ENCODE measurements at regions not wholly inside any gene's neighbourhood (a gene's known extent, or its start where the extent isn't known, plus 50 kb on each side); places are given as distances from the start of the nearest gene placed in this dataset.
"Not testable (repeated sequence)": the region's sequence is repeated elsewhere in the genome, so short reads cannot be mapped to it uniquely, and the experiment has no call there.

- H3K4me1 ChIP-seq; H3K27ac ChIP-seq; intact Hi-C loops (cut with DNase I): not testable (repeated sequence)
These were observed 64.0 kb downstream of the OR4F15 start for GRCh38 chr15:101876031-101876430.

GRCh38 chr15:101877649-101878048 is 65.6 kb downstream of the OR4F15 start:
- H3K9me3 ChIP-seq; intact Hi-C loops (cut with DNase I); H3K36me3 ChIP-seq; H3K27me3 ChIP-seq; H3K27ac ChIP-seq; H3K4me1 ChIP-seq; H3K4me3 ChIP-seq; DNase-seq (ENCODE audit: extremely low spot score in 2 of 2): not testable (repeated sequence)

More at GRCh38 chr15:101876031-101876430, 64.0 kb downstream of the OR4F15 start:
- not testable (repeated sequence) for DNase-seq (ENCODE audit: extremely low spot score in 2 of 2); H3K36me3 ChIP-seq; H3K9me3 ChIP-seq; H3K27me3 ChIP-seq; H3K4me3 ChIP-seq

- H3K4me1 ChIP-seq; DNase-seq (ENCODE audit: extremely low spot score in 2 of 2); H3K4me3 ChIP-seq; H3K27ac ChIP-seq; H3K27me3 ChIP-seq; H3K9me3 ChIP-seq; H3K36me3 ChIP-seq; intact Hi-C loops (cut with DNase I): not testable (repeated sequence)
These were observed 100.6 kb downstream of the OR4F15 start for GRCh38 chr15:101912349-101913287.

GRCh38 chr15:101924554-101924953 is 112.6 kb downstream of the OR4F15 start:
- H3K9me3 ChIP-seq; H3K4me1 ChIP-seq; H3K27me3 ChIP-seq; H3K4me3 ChIP-seq; H3K27ac ChIP-seq; H3K36me3 ChIP-seq; DNase-seq (ENCODE audit: extremely low spot score in 2 of 2); intact Hi-C loops (cut with DNase I): not testable (repeated sequence)

GRCh38 chr15:101934506-101934905 is 122.5 kb downstream of the OR4F15 start:
- H3K36me3 ChIP-seq; H3K4me3 ChIP-seq; H3K27me3 ChIP-seq; H3K4me1 ChIP-seq; DNase-seq (ENCODE audit: extremely low spot score in 2 of 2); H3K9me3 ChIP-seq; H3K27ac ChIP-seq; intact Hi-C loops (cut with DNase I): not testable (repeated sequence)

- H3K27ac ChIP-seq; H3K36me3 ChIP-seq; H3K9me3 ChIP-seq; H3K4me1 ChIP-seq; H3K27me3 ChIP-seq; DNase-seq (ENCODE audit: extremely low spot score in 2 of 2); H3K4me3 ChIP-seq; intact Hi-C loops (cut with DNase I): not testable (repeated sequence)
These were observed 125.4 kb downstream of the OR4F15 start for GRCh38 chr15:101937362-101937761.

- H3K27me3 ChIP-seq; H3K4me1 ChIP-seq; H3K36me3 ChIP-seq; H3K4me3 ChIP-seq; DNase-seq (ENCODE audit: extremely low spot score in 2 of 2); H3K9me3 ChIP-seq; H3K27ac ChIP-seq; intact Hi-C loops (cut with DNase I): not testable (repeated sequence)
These were observed 126.6 kb downstream of the OR4F15 start for GRCh38 chr15:101938555-101938954.

- H3K27ac ChIP-seq; H3K4me3 ChIP-seq; H3K27me3 ChIP-seq; H3K9me3 ChIP-seq; intact Hi-C loops (cut with DNase I); H3K4me1 ChIP-seq; DNase-seq (ENCODE audit: extremely low spot score in 2 of 2); H3K36me3 ChIP-seq: not testable (repeated sequence)
These were observed 133.9 kb downstream of the OR4F15 start for GRCh38 chr15:101945896-101946295.

GRCh38 chr15:101948491-101949010 is 136.5 kb downstream of the OR4F15 start:
- DNase-seq (ENCODE audit: extremely low spot score in 2 of 2); H3K9me3 ChIP-seq; H3K4me3 ChIP-seq; intact Hi-C loops (cut with DNase I); H3K27me3 ChIP-seq; H3K4me1 ChIP-seq; H3K36me3 ChIP-seq; H3K27ac ChIP-seq: not testable (repeated sequence)

GRCh38 chr15:101949380-101950065 is 137.5 kb downstream of the OR4F15 start:
- H3K9me3 ChIP-seq; H3K4me3 ChIP-seq; DNase-seq (ENCODE audit: extremely low spot score in 2 of 2); H3K27me3 ChIP-seq; H3K36me3 ChIP-seq; intact Hi-C loops (cut with DNase I); H3K27ac ChIP-seq; H3K4me1 ChIP-seq: not testable (repeated sequence)

GRCh38 chr15:101953993-101954392 is 142.0 kb downstream of the OR4F15 start:
- H3K9me3 ChIP-seq; H3K27ac ChIP-seq; H3K36me3 ChIP-seq; H3K4me1 ChIP-seq; H3K27me3 ChIP-seq; H3K4me3 ChIP-seq; intact Hi-C loops (cut with DNase I); DNase-seq (ENCODE audit: extremely low spot score in 2 of 2): not testable (repeated sequence)

GRCh38 chr15:101955840-101956239 is 143.8 kb downstream of the OR4F15 start:
- intact Hi-C loops (cut with DNase I); H3K4me1 ChIP-seq; H3K27me3 ChIP-seq; H3K9me3 ChIP-seq; DNase-seq (ENCODE audit: extremely low spot score in 2 of 2); H3K36me3 ChIP-seq; H3K4me3 ChIP-seq; H3K27ac ChIP-seq: not testable (repeated sequence)

GRCh38 chr15:101958656-101959055 is 146.7 kb downstream of the OR4F15 start:
- H3K27ac ChIP-seq; intact Hi-C loops (cut with DNase I); H3K4me3 ChIP-seq; H3K36me3 ChIP-seq; H3K27me3 ChIP-seq; H3K4me1 ChIP-seq; H3K9me3 ChIP-seq: not testable (repeated sequence)
- DNase-seq (ENCODE audit: extremely low spot score in 2 of 2): peak; percentile 25 to 70

Data from vagina (tissue), 2 donors.